ENCODE measurements at regions not wholly inside any gene's neighbourhood (a gene's known extent, or its start where the extent isn't known, plus 50 kb on each side); places are given as distances from the start of the nearest gene placed in this dataset.

- DNase-seq: no peak
These were observed 183.2 kb upstream of the HS3ST1 start for GRCh38 chr4:11611868-11612267.

- no peak for DNase-seq
These were observed 181.1 kb upstream of the HS3ST1 start for GRCh38 chr4:11609751-11610150.

- DNase-seq: no peak
These were observed 180.3 kb upstream of the HS3ST1 start for GRCh38 chr4:11608992-11609391.

GRCh38 chr4:11606078-11606477 is 177.4 kb upstream of the HS3ST1 start:
- no peak for DNase-seq

GRCh38 chr4:11605597-11605996 is 176.9 kb upstream of the HS3ST1 start:
- DNase-seq: no peak

- no peak for DNase-seq
These were observed 176.1 kb upstream of the HS3ST1 start for GRCh38 chr4:11604821-11605220.

- no peak for DNase-seq
These were observed 175.0 kb upstream of the HS3ST1 start for GRCh38 chr4:11603591-11604194.

- no peak for DNase-seq
These were observed 174.1 kb upstream of the HS3ST1 start for GRCh38 chr4:11602606-11603340.

- no peak for DNase-seq
These were observed 170.4 kb upstream of the HS3ST1 start for GRCh38 chr4:11599064-11599463.

GRCh38 chr4:11598591-11598990 is 169.9 kb upstream of the HS3ST1 start:
- DNase-seq: no peak

- DNase-seq: no peak
These were observed 168.8 kb upstream of the HS3ST1 start for GRCh38 chr4:11597506-11597905.

- no peak for DNase-seq
These were observed 168.3 kb upstream of the HS3ST1 start for GRCh38 chr4:11596989-11597388.

GRCh38 chr4:11593576-11594116 is 165.0 kb upstream of the HS3ST1 start:
- no peak for DNase-seq

GRCh38 chr4:11592276-11592675 is 163.6 kb upstream of the HS3ST1 start:
- no peak for DNase-seq

GRCh38 chr4:11590132-11590531 is 161.4 kb upstream of the HS3ST1 start:
- no peak for DNase-seq

- DNase-seq: no peak
These were observed 161.0 kb upstream of the HS3ST1 start for GRCh38 chr4:11589676-11590075.

GRCh38 chr4:11587797-11588196 is 159.1 kb upstream of the HS3ST1 start:
- DNase-seq: no peak

- DNase-seq: no peak
These were observed 156.8 kb upstream of the HS3ST1 start for GRCh38 chr4:11585506-11585905.

GRCh38 chr4:11568511-11568910 is 139.8 kb upstream of the HS3ST1 start:
- no peak for DNase-seq

GRCh38 chr4:11566444-11567022 is 137.8 kb upstream of the HS3ST1 start:
- DNase-seq: no peak

- DNase-seq: no peak
These were observed 137.2 kb upstream of the HS3ST1 start for GRCh38 chr4:11565899-11566298.

- DNase-seq: no peak
These were observed 136.5 kb upstream of the HS3ST1 start for GRCh38 chr4:11565213-11565612.

- DNase-seq: no peak
These were observed 135.3 kb upstream of the HS3ST1 start for GRCh38 chr4:11564021-11564420.

- no peak for DNase-seq
These were observed 120.8 kb upstream of the HS3ST1 start for GRCh38 chr4:11549525-11549924.
